K562 (cell line): ENCODE measurements at regions not wholly inside any gene's neighbourhood (a gene's known extent, or its start where the extent isn't known, plus 50 kb on each side); places are given as distances from the start of the nearest gene placed in this dataset.

Experiments
- ATAC-seq: fragments of 200-7000 bp; cut with Tn5 transposase; 3 replicates; pipeline ENCODE4 v1.9.1; 2020; ENCODE audit warnings: moderate library complexity
- BruUV-seq: library from RNA; stranded (reverse); fragments of 400-500 nt; replicated peaks from 2 replicates; lab custom pipeline; 2021; lab: Mats Ljungman, UMichigan
- CTCF ChIA-PET: fragments of 300-600 bp; formaldehyde crosslinking; extraction: SDS; loops from one replicate; lab custom pipeline; 2021; ENCODE audit warnings: low intra/inter-chr PET ratio; lab: Yijun Ruan, JAX
- POLR2A ChIA-PET: fragments of 300-600, 350-650 bp; sonication (Branson Sonifier 250); formaldehyde crosslinking; extraction: SDS; loops from one replicate; lab custom pipeline; 2021; ENCODE audit warnings: antibody characterized with exemption, inconsistent platforms; lab: Yijun Ruan, JAX
- DNase-seq, 4 experiments: peaks; one replicate each; pipeline versions ENCODE4 v3.0.0 to v3.0.0-alpha.2; 2011 to 2018; ENCODE audit warnings: low spot score in 3 of 4, mixed read lengths in 3 of 4; ENCODE audit errors: extremely low read depth in 1 of 4
- FAIRE-seq: peaks from 2 replicates; lab custom pipeline; 2011; peaks lifted over from hg19 to GRCh38; lab: Jason Lieb, UNC
- H2AFZ ChIP-seq: 2 replicates; pipeline ENCODE4 v1.6.0; 2011; ENCODE audit warnings: low read depth, low read length, control low read depth, inconsistent platforms
- H3K27ac ChIP-seq: fragments of 200-600 bp; 3 replicates; pipeline ENCODE4 v1.8.0; 2011; ENCODE audit warnings: low read depth, mild to moderate bottlenecking, control low read depth, inconsistent platforms, low read length, moderate library complexity, mixed read lengths; ENCODE audit errors: extremely low read depth
- H3K27me3 ChIP-seq, 2 experiments: fragments of 300-600 bp in 1 of 2; 2 replicates in 1 of 2; 3 replicates in 1 of 2; pipeline versions ENCODE4 v1.6.0 to v1.8.0; 2011; ENCODE audit warnings: inconsistent platforms in 2 of 2, low read length in 2 of 2, mild to moderate bottlenecking in 1 of 2, mixed read lengths in 1 of 2, moderate library complexity in 1 of 2; ENCODE audit not compliant: control insufficient read depth in 2 of 2, insufficient read depth in 2 of 2
- H3K36me3 ChIP-seq: fragments of 300-600 bp; 3 replicates; pipeline ENCODE4 v1.8.0; 2011; ENCODE audit warnings: mild to moderate bottlenecking, low read length, inconsistent platforms; ENCODE audit not compliant: control insufficient read depth, insufficient read depth
- H3K4me1 ChIP-seq, 2 experiments: fragments of 200-600 bp in 1 of 2; replicated peaks in 1 of 2; 2 replicates in 1 of 2; 3 replicates in 1 of 2; pipeline versions ENCODE4 v1.5.1 to v1.8.0; 2011; ENCODE audit warnings: inconsistent platforms in 2 of 2, low read length in 2 of 2, mild to moderate bottlenecking in 1 of 2, mixed read lengths in 1 of 2, moderate library complexity in 1 of 2; ENCODE audit not compliant: control insufficient read depth in 2 of 2, insufficient read depth in 2 of 2
- H3K4me2 ChIP-seq: 2 replicates; pipeline ENCODE4 v1.6.1; 2011; ENCODE audit warnings: low read length, control low read depth, inconsistent platforms, mixed read lengths; ENCODE audit not compliant: insufficient read depth
- H3K4me3 ChIP-seq: fragments of 200-600 bp; sonication (generic), shearing (Covaris generic); 2 replicates; pipeline ENCODE4 v1.5.1; 2016; ENCODE audit warnings: control low read depth, inconsistent platforms
- H3K79me2 ChIP-seq: fragments of 200-600 bp; 3 replicates; pipeline ENCODE4 v1.8.0; 2011; ENCODE audit warnings: low read length, inconsistent platforms; ENCODE audit not compliant: control insufficient read depth, insufficient read depth
- H3K9ac ChIP-seq, 2 experiments: 2 replicates each; pipeline versions ENCODE4 v1.6.0 to v1.6.1; 2011; ENCODE audit warnings: low read depth in 2 of 2, low read length in 2 of 2, control low read depth in 1 of 2, inconsistent platforms in 1 of 2, mild to moderate bottlenecking in 1 of 2, mixed read lengths in 1 of 2; ENCODE audit not compliant: insufficient read depth in 1 of 2
- H3K9me1 ChIP-seq: one replicate; pipeline ENCODE4 v1.6.0; 2011; ENCODE audit warnings: inconsistent platforms, mild to moderate bottlenecking, low read length, moderate library complexity; ENCODE audit not compliant: control insufficient read depth, insufficient read depth
- H3K9me3 ChIP-seq: replicated peaks from 2 replicates; pipeline ENCODE4 v1.5.1; 2011; ENCODE audit warnings: low read depth, low read length, inconsistent platforms; ENCODE audit not compliant: control insufficient read depth, insufficient read depth
- H4K20me1 ChIP-seq: replicated peaks from 2 replicates; pipeline ENCODE4 v1.6.1; 2011; ENCODE audit warnings: low read length, inconsistent platforms, mixed read lengths; ENCODE audit not compliant: control insufficient read depth, insufficient read depth
- ATF1 ChIP-seq, 2 experiments: fragments of 450-650 bp in 1 of 2; IDR thresholded peaks; 2 replicates each; pipeline ENCODE4 v1.6.1; 2016; ENCODE audit warnings: missing compliant biosample characterization in 1 of 2, missing genetic modification characterization in 1 of 2
- E2F3 ChIP-seq: fragments of 250-450 bp; sonication (Bioruptor Pico); IDR thresholded peaks from 2 replicates; pipeline ENCODE4 v1.4.0; 2020; ENCODE audit warnings: mild to moderate bottlenecking
- ETV1 ChIP-seq: fragments of 450-650 bp; conservative IDR thresholded peaks from 2 replicates; pipeline ENCODE4 v1.6.1; 2016; ENCODE audit warnings: missing genetic modification characterization, control low read depth, low read depth, missing compliant biosample characterization
- HDAC8 ChIP-seq: fragments of 450-650 bp; IDR thresholded peaks from 2 replicates; pipeline ENCODE4 v1.6.1; 2016; ENCODE audit warnings: mild to moderate bottlenecking, missing genetic modification characterization, moderate library complexity, missing compliant biosample characterization
- NFE2L1 ChIP-seq: fragments of 450-650 bp; IDR thresholded peaks from 2 replicates; pipeline ENCODE4 v1.6.1; 2016; ENCODE audit warnings: missing genetic modification characterization, low read depth, mild to moderate bottlenecking, missing compliant biosample characterization, moderate library complexity, borderline replicate concordance
- SFPQ ChIP-seq: fragments of 200-400 bp; formaldehyde crosslinking; IDR thresholded peaks from 2 replicates; pipeline ENCODE4 v1.6.1; 2017; ENCODE audit warnings: mild to moderate bottlenecking, low read depth, low read length, moderate library complexity
- U2AF2 ChIP-seq: fragments of 200-400 bp; formaldehyde crosslinking; optimal IDR thresholded peaks from 2 replicates; pipeline ENCODE3; 2017; ENCODE audit warnings: low read depth, mild to moderate bottlenecking, low read length
- ZBTB5 ChIP-seq: fragments of 450-650 bp; IDR thresholded peaks from 2 replicates; pipeline ENCODE4 v1.6.1; 2017; ENCODE audit warnings: antibody characterized with exemption
- ZKSCAN8 ChIP-seq: fragments of 200-800 bp; sonication (Bioruptor generic); IDR thresholded peaks from 2 replicates; pipeline ENCODE4 v1.6.1; 2016; ENCODE audit warnings: missing genetic modification characterization, missing compliant biosample characterization
- ZMIZ1 ChIP-seq, 2 experiments: fragments of 150-350 bp in 1 of 2; IDR thresholded peaks; 2 replicates each; pipeline ENCODE4 v1.6.1; 2012 to 2016; ENCODE audit warnings: low read depth in 2 of 2, low read length in 2 of 2, mild to moderate bottlenecking in 1 of 2, moderate library complexity in 1 of 2
- ZNF184 ChIP-seq: sonication (generic); formaldehyde crosslinking; IDR thresholded peaks from 2 replicates; pipeline ENCODE4 v1.5.0; 2020; ENCODE audit warnings: missing genetic modification reagents
- ZNF584 ChIP-seq: fragments of 200-800 bp; sonication (Bioruptor generic); IDR thresholded peaks from 2 replicates; pipeline ENCODE4 v1.6.1; 2016; ENCODE audit warnings: low read depth, mild to moderate bottlenecking, missing genetic modification characterization, missing compliant biosample characterization
- ZNF766 ChIP-seq: fragments of 200-800 bp; sonication (Bioruptor generic); conservative IDR thresholded peaks from 2 replicates; pipeline ENCODE4 v1.6.1; 2016; ENCODE audit warnings: missing genetic modification characterization, missing compliant biosample characterization
- WGBS: fragments of 100-300 bp; shearing (Covaris generic); methylation state at CpG from one replicate; pipeline ENCODE4 v1.1.6; 2016; ENCODE audit warnings: low coverage, mixed read lengths; ENCODE audit not compliant: insufficient coverage; ENCODE audit errors: missing lambda C conversion rate; 5-methylcytosine and 5-hydroxymethylcytosine counted together
- in situ Hi-C: fragments of 300-500 bp; cut with MboI; formaldehyde crosslinking; loops from 4 replicates; pipeline ENCODE4 v1.15.0; 2018; ENCODE audit warnings: inconsistent platforms, mixed read lengths
- intact Hi-C: fragments of 100-400 bp; cut with micrococcal nuclease; formaldehyde crosslinking; loops from 2 replicates; pipeline ENCODE4 v1.14.2; 2022

GRCh38 chr3:144544871-144545270, 573.2 kb downstream of the DIPK2A start:
- no peak overlapping the region for H3K9ac ChIP-seq
- H3K9me1 ChIP-seq, result no peaks in the 10 kb centered on the region
- no TSS peak for BruUV-seq
- 0% methylated on average over 4 of the region's 4 CpGs for WGBS
- TF ChIP-seq ZKSCAN8 (CRISPR knock-in tag) (no peak), ZNF584 (CRISPR knock-in tag) (no peak), ZNF184 (CRISPR knock-in tag) (no peak), ZBTB5 (no peak), ETV1 (tag) (no peak), ZMIZ1 (IDR thresholded peaks at IDR 0.05; ENCODE audit: low read depth in 2 of 2, low read length in 2 of 2) (no peak), NFE2L1 (tag) (no peak), ZNF766 (CRISPR knock-in tag) (no peak), E2F3 (CRISPR knock-in tag) (no peak), ATF1 (CRISPR knock-in tag; IDR thresholded peaks at IDR 0.05) (no peak), ATF1 (tag; IDR thresholded peaks at IDR 0.05) (no peak), SFPQ (no peak), U2AF2 (no peak), HDAC8 (no peak)
- H4K20me1 ChIP-seq, result no peaks in the 10 kb centered on the region
- H3K4me2 ChIP-seq, result no peak overlapping the region
- in situ Hi-C loops (no loop called here), intact Hi-C loops (no loop called here)
- ChIA-PET POLR2A (no interaction called here), CTCF (no interaction called here)
- FAIRE-seq (no peak), DNase-seq (no peak), ATAC-seq (no peak)
- no peaks in the 10 kb centered on the region for H3K79me2 ChIP-seq
- no peak overlapping the region for H3K27ac ChIP-seq
- H3K27me3 ChIP-seq, result no peaks in the 10 kb centered on the region
- H3K9me3 ChIP-seq, result no peaks in the 10 kb centered on the region
- no peaks in the 10 kb centered on the region for H3K36me3 ChIP-seq
- no peak overlapping the region for H2AFZ ChIP-seq
- H3K4me3 ChIP-seq, result no peak overlapping the region
- H3K4me1 ChIP-seq, result no peaks in the 10 kb centered on the region
